ENCODE measurements at regions not wholly inside any gene's neighbourhood (a gene's known extent, or its start where the extent isn't known, plus 50 kb on each side); places are given as distances from the start of the nearest gene placed in this dataset.

DNA sequence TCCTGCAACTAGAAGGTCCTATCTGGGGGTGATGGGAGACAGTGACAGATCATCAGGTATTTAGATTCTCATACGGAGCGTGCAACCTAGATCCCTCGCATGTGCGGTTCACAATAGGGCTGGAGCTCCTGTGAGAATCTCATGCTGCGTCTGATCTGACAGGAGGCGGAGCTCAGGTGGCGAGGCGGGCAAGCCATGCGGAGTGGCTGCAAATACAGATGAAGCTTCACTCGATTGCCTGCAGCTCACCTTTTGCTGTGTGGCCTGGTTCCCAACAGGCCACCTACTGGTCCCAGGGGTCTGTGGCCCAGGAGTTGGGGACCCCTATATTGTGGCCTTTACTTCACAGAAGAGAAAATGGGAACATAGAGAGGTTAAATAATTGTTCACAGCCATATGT is 200.4 kb downstream of the IRF8 start:
- Histone ChIP-seq H3K9me3 (ENCODE audit: severe bottlenecking) (no peaks in the 10 kb centered on the region), H3K27ac (no peak overlapping the region), H3K27me3 (ENCODE audit: insufficient read depth, low read depth, severe bottlenecking) (no peaks in the 10 kb centered on the region), H3K4me3 (ENCODE audit: low read depth, low read length) (no peak overlapping the region), H3K36me3 (no peaks in the 10 kb centered on the region)
- TF ChIP-seq, protein P1, sequence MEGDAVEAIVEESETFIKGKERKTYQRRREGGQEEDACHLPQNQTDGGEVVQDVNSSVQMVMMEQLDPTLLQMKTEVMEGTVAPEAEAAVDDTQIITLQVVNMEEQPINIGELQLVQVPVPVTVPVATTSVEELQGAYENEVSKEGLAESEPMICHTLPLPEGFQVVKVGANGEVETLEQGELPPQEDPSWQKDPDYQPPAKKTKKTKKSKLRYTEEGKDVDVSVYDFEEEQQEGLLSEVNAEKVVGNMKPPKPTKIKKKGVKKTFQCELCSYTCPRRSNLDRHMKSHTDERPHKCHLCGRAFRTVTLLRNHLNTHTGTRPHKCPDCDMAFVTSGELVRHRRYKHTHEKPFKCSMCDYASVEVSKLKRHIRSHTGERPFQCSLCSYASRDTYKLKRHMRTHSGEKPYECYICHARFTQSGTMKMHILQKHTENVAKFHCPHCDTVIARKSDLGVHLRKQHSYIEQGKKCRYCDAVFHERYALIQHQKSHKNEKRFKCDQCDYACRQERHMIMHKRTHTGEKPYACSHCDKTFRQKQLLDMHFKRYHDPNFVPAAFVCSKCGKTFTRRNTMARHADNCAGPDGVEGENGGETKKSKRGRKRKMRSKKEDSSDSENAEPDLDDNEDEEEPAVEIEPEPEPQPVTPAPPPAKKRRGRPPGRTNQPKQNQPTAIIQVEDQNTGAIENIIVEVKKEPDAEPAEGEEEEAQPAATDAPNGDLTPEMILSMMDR (IDR thresholded peaks at IDR 0.05; ENCODE audit: low read depth, low read length): no peak
- no peak for DNase-seq

DNA sequence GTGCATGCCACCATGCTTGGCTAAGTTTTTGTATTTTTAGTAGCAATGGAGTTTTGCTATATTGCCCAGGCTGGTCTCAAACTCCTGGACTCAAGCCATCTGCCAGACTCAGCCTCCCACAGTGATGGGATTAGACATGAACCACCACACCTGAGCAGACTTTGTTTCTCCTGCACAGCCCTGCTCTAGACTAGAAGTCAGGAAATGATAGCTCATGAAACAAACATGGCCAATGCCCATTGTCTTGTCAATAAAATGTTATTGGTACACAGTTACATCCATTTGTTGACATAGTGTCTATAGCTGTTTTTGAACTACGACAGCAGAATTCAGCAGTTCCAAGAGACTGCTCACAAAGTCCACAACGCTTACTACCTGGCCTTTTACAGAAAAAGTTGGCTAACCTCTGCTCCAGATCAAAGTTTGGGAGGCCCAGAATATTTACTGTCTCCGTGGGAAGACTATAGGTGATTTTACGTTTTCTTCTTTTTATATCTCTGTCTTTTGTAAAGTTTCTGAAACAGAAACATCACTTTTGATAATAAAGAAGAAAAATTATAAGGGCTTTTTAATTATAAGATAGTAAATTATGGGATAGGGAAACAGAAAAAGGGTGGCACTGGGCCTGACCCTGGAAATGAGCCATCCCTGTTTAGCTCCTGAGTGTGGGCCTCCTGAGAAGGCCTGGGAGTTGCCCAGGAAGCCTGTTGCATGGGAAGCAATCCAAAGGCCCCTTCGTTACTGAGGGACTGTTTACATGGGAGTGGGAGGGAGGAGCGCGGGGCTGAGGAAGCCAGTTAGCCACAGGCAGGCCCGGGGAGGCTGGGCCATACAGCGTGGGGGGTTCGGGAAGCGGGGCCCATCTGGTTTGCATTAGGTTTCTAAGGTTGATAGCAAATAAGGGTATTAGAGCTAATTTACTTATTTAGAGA is 201.5 kb downstream of the IRF8 start:
- Histone ChIP-seq H3K9me3 (ENCODE audit: severe bottlenecking) (no peaks in the 10 kb centered on the region), H3K36me3 (no peaks in the 10 kb centered on the region), H3K27me3 (ENCODE audit: insufficient read depth, low read depth, severe bottlenecking) (no peaks in the 10 kb centered on the region), H3K4me3 (ENCODE audit: low read depth, low read length) (no peak overlapping the region), H3K27ac (no peak overlapping the region)
- DNase-seq: no peak
- TF ChIP-seq, protein P1 (IDR thresholded peaks at IDR 0.05; ENCODE audit: low read depth, low read length): no peak

- no peak for DNase-seq
- no peak overlapping the region for H3K4me3 ChIP-seq (ENCODE audit: low read depth, low read length)
- no peaks in the 10 kb centered on the region for H3K9me3 ChIP-seq (ENCODE audit: severe bottlenecking)
- TF ChIP-seq, protein P1 (IDR thresholded peaks at IDR 0.05; ENCODE audit: low read depth, low read length): no peak
- no peaks in the 10 kb centered on the region for H3K36me3 ChIP-seq
- H3K27ac ChIP-seq: no peak overlapping the region
- no peaks in the 10 kb centered on the region for H3K27me3 ChIP-seq (ENCODE audit: insufficient read depth, low read depth, severe bottlenecking)
These were observed 202.4 kb downstream of the IRF8 start for GRCh38 chr16:86101137-86101896.

DNA sequence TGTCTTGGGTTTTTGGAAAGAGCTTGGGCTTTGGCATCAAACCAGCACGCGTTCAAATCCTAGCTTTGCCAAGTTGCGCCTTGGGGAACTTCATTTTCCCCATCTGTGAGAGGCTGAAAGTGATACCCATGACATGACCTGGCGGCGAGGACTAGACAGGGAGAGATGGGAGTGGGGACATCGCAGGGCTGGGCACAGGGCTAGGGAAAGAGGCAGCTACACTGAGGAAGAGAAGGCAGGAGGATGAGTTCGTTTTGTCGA is 202.9 kb downstream of the IRF8 start:
- DNase-seq: no peak
- no peak overlapping the region for H3K27ac ChIP-seq
- TF ChIP-seq, protein P1 (IDR thresholded peaks at IDR 0.05; ENCODE audit: low read depth, low read length): no peak
- no peak overlapping the region for H3K4me3 ChIP-seq (ENCODE audit: low read depth, low read length)
- H3K36me3 ChIP-seq: no peaks in the 10 kb centered on the region
- no peaks in the 10 kb centered on the region for H3K9me3 ChIP-seq (ENCODE audit: severe bottlenecking)
- no peaks in the 10 kb centered on the region for H3K27me3 ChIP-seq (ENCODE audit: insufficient read depth, low read depth, severe bottlenecking)

- no peaks in the 10 kb centered on the region for H3K27me3 ChIP-seq (ENCODE audit: insufficient read depth, low read depth, severe bottlenecking)
- TF ChIP-seq, protein P1 (IDR thresholded peaks at IDR 0.05; ENCODE audit: low read depth, low read length): no peak
These were observed 204.4 kb downstream of the IRF8 start for GRCh38 chr16:86103320-86103719.

More at GRCh38 chr16:86103320-86103719, 204.4 kb downstream of the IRF8 start:
- Histone ChIP-seq H3K27ac (no peak overlapping the region), H3K9me3 (ENCODE audit: severe bottlenecking) (no peaks in the 10 kb centered on the region), H3K36me3 (no peaks in the 10 kb centered on the region), H3K4me3 (ENCODE audit: low read depth, low read length) (no peak overlapping the region)
- no peak for DNase-seq
